NCI-H69 (cell line): ENCODE measurements at regions not wholly inside any gene's neighbourhood (a gene's known extent, or its start where the extent isn't known, plus 50 kb on each side); places are given as distances from the start of the nearest gene placed in this dataset.
"Not testable (repeated sequence)": the region's sequence is repeated elsewhere in the genome, so short reads cannot be mapped to it uniquely, and the experiment has no call there.

Experiments
- DNase-seq: peaks from one replicate; lab custom pipeline; 2025; lab: John Stamatoyannopoulos, UW

- DNase-seq, result not testable (repeated sequence)
These were observed 94.6 kb upstream of the ABCA1 start for GRCh38 chr9:105022545-105022944.

DNA sequence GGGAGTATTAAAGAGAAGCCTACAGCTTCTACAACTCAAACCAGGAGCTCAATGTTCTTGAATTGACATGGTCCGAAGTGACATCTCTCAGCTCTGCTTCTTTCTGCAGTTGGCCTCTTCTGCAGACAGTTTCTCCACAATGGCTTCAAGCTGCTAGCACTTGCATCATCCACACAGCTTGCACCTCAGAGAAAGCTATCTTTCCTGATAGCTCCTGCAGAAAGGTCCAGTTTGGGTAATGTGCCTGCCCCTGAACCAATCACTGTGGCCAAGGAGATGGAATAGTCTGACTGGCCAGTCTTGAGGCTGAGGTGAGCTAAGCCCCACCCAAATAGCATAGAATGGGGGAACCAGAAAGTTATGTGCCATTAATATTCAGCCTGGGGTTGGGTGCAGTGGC is 95.8 kb upstream of the ABCA1 start:
- DNase-seq, result no peak

GRCh38 chr9:105024529-105024928 is 96.6 kb upstream of the ABCA1 start:
- no peak for DNase-seq

GRCh38 chr9:105026451-105026850 is 98.5 kb upstream of the ABCA1 start:
- no peak for DNase-seq

- DNase-seq, result no peak
These were observed 99.1 kb upstream of the ABCA1 start for GRCh38 chr9:105027084-105027483.

- DNase-seq, result no peak
These were observed 102.3 kb upstream of the ABCA1 start for GRCh38 chr9:105030285-105030684.

DNA sequence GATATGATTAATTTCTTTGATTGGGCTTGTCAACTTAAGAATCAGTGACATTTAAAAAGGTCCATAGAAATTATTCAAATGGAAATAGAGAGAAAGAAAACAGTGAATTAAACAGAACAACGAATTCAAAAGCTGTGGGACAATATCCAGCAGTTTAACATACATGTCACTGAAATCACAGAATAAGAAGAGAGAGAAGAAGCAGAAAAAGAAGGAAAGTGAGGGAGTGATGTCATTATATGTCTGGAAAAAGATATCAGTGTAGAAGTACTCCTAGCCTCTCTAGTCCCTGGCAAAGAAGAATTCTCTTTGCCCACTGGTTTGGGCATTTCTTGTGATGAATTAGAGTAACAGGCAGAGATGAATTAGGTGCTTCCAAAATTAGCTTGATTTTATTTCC is 109.2 kb upstream of the ABCA1 start:
- DNase-seq, result no peak

- peak; percentile 27 for DNase-seq
These were observed 110.1 kb upstream of the ABCA1 start for GRCh38 chr9:105038051-105038450.

DNA sequence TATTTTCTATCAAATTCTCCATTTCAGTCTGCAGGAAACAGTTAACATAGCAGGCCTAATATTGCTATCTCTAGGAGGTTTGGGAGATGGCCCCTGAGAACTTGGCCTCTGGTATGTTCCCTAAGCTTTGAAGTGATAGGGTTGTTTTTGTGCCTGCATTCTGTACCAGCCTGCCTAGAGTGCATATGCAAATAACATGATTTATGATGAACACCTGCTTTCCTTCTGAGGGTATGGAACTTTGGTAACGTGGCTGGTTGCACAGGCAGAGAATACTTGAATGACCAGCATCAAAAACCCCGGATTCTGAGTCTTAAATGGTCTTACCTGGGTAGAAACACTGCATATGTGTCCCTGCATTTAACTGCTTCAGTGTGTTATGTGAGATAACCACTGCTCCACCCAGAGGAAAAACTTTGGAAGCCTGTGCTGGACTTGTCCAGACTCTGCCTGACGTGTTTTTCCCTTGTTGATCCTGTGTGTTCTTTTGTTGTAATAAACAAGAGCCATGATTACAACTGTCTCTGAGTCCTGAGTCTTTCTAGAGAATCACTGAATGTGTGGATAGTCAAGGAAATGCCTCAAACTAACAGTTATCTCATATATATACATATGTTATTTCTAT is 111.3 kb upstream of the ABCA1 start:
- peak; percentile 67 for DNase-seq

DNA sequence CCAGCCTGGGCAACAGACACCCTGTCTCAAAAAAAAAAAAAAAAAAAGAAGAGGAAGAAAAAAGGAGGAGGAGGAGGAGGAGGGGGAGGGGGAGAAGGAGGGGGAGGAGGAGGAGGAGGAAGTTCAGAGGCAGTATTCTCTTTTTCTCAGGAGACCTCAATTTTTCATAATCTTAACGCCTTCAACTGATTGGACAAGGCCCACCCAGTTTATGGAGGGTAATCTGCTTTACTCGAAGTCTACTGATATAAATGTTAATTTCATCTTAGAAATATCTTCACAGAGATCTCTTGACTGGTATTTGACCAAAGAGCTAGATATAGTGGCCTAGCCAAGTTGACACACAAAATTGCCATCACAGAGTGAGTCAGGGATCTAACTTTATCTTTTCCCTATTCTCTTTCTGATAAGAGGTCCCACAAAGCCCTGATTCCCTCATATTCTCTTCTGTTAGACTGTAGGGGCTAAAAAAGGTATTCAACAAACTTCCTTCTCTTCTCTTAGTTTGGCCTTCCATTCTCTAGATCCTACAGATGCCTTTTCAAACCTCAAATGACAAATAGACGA is 115.5 kb upstream of the ABCA1 start:
- no peak for DNase-seq

- peak; percentile 38 for DNase-seq
These were observed 116.6 kb upstream of the ABCA1 start for GRCh38 chr9:105044518-105044917.

- DNase-seq, result peak; percentile 90
These were observed 119.2 kb upstream of the ABCA1 start for GRCh38 chr9:105046907-105047741.

DNA sequence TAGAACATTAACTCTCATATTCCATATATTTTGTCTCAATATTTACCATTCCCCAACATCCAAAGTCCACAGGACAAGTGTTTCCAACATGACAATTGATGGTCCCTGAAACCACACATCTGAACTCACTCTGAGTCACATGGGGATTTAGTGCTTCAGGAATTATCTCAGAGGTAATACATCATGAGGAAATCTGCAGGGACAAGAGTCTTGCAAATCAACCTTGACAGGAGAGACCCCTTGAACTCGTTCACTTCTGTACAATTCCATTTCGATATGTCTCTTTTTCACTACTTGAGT is 119.7 kb upstream of the ABCA1 start:
- no peak for DNase-seq

- DNase-seq, result no peak
These were observed 120.4 kb upstream of the ABCA1 start for GRCh38 chr9:105048331-105048730.

DNA sequence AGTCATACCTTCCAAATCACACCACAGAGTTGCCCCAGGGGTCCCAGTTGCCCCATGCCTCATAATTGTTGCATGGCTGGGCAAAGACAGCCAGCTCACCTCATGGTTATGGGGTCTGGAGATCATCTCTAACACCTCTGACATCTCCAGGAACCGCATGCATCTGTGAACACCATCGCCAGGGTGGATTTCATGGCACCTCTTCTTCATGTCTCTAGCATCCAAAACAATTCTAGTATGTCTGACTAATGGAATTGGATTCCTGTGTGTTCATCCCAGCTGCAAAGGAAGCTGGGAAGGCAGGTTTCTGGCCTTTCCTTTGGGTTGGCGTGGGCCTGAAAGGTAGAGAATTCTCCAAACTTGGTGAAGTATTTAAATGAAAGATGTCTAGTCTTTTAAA is 122.3 kb upstream of the ABCA1 start:
- no peak for DNase-seq

DNA sequence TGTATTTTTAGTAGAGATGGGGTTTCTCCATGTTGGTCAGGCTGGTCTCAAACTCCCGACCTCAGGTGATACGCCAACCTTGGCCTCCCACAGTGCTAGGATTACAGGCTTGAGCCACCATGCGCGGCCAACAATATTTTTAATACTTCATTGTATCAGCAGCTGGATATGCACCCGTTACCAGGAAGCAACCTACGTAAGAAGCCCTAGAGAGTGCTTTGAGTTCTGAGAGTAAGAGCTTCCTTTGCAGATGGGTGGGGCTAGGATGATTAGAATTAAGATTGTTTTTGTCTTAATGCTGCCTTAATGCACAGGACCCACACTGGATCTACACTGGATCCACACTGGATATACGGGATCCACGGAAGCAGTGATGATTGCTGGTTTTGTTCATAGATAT is 123.9 kb upstream of the ABCA1 start:
- DNase-seq, result no peak

GRCh38 chr9:105052346-105052745 is 124.4 kb upstream of the ABCA1 start:
- no peak for DNase-seq

DNA sequence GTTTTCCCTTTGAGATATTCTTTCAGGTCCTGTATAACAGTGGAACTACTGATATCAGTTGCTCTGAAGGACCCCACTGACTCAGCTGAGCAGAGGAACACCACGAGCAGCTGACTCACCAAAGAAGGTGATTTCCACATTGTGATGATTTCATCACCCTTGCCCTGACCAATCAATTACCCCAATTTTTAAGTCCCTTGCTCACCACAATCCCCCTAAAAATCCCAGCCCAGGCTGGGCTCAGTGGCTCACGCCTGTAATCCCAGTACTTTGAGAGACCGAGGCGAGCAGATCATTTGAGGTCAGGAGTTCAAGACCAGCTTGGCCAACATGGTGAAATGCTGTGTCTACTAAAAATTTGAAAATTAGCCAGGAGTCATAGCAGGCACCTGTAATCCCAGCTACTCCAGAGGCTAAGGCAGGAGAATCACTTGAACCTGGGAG is 125.3 kb upstream of the ABCA1 start:
- no peak for DNase-seq

- no peak for DNase-seq
These were observed 126.5 kb upstream of the ABCA1 start for GRCh38 chr9:105054491-105054890.

- no peak for DNase-seq
These were observed 128.0 kb upstream of the ABCA1 start for GRCh38 chr9:105055917-105056316.

DNA sequence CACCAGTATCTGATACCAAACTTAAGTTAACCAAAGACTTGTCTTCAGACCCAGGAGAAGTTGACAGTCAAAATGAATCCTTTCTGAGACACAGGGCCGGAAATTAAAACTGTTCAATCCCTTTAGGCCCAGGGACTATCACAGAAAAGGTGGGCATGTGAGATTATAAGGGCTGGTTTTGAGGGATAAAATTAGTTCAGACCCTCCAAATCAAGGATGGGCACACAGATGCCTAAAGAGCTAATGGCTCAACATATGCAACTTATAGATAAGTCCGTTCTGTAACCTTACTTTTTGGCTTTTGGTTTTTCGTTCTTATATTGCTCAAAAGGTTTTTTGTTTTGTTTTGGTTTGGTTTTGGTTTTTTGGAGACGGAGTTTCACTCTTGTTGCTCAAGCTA is 129.6 kb upstream of the ABCA1 start:
- no peak for DNase-seq

GRCh38 chr9:105059252-105059651 is 131.3 kb upstream of the ABCA1 start:
- DNase-seq, result no peak

DNA sequence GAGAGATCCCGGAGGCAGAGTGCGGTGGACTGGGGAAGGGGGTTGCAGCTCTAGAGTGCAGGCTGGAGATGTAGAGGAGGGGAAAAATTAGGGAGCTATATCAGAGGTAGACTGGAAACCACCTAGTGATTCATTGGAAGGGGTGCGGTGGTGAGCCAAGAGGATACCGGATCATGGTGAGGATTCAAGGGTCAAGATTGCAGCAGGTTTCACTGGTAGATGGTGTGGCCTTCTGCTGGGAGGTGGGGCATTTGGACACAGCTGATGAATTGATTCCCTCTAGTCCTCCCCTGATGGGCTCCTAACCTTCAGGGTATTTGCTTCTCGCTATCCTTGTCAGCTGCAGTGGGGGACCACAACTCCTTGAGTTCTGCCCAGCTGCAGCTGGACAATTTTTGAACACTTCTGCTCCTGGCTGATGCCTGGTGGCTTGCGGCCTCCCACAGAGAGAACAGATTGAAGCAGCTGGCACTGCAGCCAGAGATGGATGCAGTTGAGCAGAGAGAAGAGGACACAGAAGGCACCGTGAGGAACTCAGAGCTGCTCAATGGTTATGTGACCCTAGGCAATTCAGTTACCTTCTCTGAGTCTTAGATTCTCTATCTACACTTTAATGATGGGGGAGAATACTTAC is 134.4 kb upstream of the ABCA1 start:
- peak; percentile 87 for DNase-seq
